ENCODE measurements at regions not wholly inside any gene's neighbourhood (a gene's known extent, or its start where the extent isn't known, plus 50 kb on each side); places are given as distances from the start of the nearest gene placed in this dataset.
"Not testable (repeated sequence)": the region's sequence is repeated elsewhere in the genome, so short reads cannot be mapped to it uniquely, and the experiment has no call there.

DNA sequence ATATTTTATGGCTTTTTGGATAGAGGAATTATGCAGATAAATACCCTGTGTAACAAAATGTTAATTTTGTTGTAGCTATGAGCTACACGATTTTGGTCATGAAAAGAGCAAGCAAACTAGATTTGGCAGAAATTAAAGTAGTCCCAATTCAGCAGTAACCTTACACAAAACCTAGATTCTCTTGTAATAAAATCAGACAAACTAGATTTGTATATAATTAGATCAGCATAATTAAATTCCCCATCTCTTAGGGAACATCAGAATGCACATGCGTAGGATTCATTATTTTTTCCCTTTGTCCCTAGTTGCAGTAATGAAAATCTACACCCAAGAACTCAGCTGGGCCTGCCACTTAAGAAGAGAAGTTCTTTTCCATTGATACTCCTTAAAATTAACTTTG, 1879.2 kb upstream of the CDH9 start:
- DNase-seq: no peak

DNA sequence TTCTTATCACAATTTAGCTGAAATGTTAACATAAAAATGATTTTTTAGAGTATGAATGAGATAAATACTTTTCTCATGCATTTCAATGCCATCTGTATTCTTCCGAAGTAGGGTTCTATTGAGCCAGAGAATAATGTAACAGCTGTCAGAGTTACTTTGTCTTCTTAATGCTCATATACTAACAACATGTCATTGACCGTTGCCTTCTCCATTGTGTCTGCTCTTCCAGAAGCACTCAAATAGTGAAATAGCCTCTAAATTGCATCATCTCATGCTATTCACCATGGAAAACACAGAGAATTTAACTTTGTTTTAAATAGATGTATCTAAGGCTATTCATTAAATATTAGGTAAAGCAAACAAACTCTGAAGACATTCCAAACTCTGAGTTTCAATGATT, 1875.9 kb upstream of the CDH9 start:
- DNase-seq: no peak

DNA sequence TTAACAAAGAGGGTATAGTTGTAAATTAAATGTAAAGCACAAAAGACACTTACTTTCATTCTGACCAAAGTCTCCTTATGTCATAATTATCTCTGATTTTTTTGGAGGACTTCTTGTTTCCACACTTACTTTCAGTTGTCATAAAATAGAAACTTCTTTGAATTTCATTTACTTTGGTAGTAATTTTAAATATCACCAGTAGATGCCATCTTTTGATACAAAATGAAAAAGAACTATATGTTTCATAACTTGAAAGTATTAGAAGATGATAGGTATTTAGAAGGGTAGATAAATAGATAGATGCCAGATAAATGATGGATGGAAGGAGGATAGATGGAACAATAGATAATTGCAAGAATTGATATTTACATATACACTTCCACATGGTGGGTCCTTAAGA, 1865.3 kb upstream of the CDH9 start:
- no peak for DNase-seq

GRCh38 chr5:28896949-28897348, 1858.6 kb upstream of the CDH9 start:
- DNase-seq: no peak

DNA sequence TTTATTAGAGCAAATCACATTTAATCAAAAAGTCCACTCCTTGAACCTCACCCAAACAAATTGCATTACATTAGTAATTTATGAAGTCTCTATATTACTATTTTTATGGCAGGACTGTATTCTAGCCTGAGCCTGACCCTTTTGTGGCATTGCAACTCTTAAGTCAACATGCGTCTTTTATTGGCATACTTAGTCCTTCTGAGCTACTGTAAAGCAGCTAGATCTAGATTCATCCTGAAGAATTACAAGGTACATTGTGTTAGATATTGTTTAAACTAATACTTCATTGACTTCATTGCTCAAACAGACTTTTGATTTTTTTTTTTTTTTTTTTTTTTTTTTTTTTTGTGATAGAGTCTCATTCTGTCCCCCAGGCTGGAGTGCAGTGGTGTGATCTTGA, 1842.5 kb upstream of the CDH9 start:
- no peak for DNase-seq

DNA sequence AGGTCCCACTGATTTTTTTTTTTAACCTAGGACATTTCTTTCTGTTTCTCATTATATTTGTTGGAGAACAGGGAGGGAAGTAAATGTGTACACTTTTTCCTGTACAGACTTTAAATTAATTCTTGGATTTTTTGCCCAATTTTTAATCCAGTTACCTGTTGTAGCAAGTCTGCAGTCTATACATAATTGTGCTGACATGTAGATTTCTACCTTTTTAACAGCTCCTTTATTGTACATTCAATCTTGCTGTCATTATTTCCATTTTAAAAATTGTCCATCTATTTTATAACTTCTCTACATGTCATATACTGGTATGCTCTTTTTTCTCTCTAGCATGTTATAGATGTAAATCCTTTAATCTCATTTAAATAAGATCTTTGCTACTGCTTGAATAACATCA, 1838.7 kb upstream of the CDH9 start:
- no peak for DNase-seq

- no peak for DNase-seq
Observed at GRCh38 chr5:28864006-28864405, 1825.6 kb upstream of the CDH9 start.

- no peak for DNase-seq
Observed at GRCh38 chr5:28862860-28863196, 1824.4 kb upstream of the CDH9 start.

- DNase-seq: no peak
Observed at GRCh38 chr5:28862137-28862859, 1823.9 kb upstream of the CDH9 start.

DNA sequence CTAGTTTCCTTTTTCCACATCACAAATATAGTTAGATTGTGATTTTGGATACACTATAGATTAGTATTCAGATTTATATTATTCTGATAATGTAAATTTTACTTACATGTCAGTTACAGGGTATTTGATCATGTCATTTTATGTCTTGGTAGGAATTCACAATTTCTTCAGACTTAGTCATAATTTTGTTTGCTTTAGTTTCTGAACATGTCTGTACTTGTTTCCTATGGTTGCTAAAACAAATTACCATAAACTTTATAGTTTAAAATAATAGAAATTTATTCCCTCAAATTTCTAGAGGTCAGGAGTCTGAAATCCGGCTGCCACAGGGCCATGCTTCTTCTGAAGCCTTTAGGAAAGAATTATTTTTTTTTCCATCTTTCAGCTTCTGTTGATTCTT, 1817.2 kb upstream of the CDH9 start:
- DNase-seq: no peak

GRCh38 chr5:28850320-28850921, 1812.0 kb upstream of the CDH9 start:
- DNase-seq: no peak

- no peak for DNase-seq
Observed at GRCh38 chr5:28831042-28831441, 1792.7 kb upstream of the CDH9 start.

DNA sequence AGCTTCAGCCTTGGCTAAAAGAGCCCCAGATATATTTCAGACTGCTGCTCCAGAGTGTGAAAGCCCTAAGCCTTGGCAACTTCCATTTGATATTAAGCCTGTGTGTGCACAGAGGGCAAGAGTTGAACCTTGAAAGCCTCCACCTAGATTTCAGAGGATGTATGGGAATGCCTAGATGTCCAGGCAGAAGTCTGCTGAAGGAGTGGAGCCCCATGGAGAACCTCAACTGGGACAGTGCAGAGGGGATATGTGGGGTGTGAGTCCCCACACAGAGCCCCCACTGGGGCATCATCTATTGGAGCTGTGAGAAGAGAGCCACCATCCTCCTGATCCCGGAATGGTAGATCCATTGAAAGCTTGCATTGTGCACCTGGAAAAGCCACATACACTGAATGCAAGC, 1784.8 kb upstream of the CDH9 start:
- DNase-seq: no peak

DNA sequence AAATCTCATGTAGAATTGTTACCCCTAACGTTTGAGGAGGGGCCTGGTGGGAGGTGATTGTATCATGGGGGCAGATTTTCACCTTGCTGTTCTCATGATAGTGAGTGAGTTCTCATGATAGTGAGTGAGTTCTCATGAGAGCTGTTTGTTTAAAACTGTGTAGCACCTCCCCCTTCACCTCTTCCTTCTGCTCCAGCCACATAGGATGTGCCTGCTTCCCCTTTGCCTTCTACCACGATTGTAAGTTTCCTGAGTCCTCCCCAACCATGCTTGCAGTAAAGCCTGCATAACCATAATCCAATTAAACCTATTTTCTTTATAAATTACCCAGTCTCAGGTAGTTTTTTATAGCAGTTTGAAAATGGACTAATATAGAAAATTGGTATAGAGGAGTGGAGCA, 1783.7 kb upstream of the CDH9 start:
- no peak for DNase-seq

DNA sequence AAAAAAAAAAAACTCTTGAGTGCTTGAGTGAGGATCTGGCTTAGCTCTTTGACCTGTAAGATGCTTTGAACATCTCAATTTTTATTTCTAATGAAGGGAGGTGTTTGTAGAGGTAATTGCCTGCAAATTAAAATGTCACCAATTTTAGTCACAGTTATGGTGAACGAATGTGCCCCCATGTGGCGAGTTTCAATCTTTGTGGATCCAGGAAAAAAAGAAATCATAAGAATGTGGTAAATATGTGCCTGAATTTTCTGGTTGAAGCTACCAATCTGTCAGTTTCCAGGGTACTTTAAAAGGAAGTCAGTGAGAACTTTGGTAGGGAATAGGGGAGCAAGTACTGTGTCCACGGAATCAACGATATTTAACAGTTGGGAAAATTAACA, 1772.4 kb upstream of the CDH9 start:
- DNase-seq: no peak

DNA sequence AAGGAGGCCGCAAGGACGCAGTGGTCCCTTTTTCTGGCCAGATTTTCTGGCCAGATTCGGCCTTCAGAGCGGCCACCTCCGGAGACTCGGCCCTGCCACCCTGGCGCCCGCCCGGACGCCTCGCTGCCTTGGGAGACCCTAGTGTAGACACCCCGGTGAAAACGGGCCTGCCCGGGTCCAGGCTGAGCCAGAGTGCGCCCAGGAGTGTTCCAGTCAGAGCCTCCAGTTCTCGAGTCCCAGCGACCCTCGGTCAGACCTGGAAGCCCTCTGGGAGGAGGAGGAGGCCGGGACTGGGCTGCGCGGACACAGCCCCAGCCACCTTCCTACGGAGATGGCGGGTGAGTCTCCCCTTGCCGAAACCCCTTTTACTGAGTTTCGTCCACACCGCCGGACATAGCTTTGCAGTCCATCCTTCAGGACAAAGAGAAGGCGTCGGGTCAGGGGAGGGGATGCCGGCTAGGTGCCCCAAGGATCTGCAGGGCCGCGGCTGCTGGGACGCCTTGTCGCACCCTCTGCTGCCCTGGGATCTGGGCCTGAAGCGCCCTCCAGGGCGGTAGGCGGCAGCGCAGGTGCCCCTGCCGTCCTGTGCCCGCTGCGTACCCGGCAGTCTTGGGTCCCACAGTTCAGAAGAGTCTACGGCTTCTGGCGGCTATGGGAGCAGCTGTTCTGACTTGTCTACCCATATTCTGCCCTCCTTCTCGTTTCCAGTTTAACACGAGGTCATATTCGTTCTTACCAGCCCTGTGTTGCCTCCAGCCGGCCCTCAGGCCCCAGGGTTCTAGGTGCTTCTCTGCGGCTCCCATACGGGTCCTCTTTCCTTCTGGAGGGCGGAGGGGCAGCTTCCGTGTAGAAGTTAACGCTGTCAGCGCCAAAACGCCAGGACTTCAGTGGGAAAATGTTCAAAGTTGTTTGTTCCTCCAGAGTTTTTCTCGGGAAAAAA, 1771.7 kb upstream of the CDH9 start:
- no peak for DNase-seq

DNA sequence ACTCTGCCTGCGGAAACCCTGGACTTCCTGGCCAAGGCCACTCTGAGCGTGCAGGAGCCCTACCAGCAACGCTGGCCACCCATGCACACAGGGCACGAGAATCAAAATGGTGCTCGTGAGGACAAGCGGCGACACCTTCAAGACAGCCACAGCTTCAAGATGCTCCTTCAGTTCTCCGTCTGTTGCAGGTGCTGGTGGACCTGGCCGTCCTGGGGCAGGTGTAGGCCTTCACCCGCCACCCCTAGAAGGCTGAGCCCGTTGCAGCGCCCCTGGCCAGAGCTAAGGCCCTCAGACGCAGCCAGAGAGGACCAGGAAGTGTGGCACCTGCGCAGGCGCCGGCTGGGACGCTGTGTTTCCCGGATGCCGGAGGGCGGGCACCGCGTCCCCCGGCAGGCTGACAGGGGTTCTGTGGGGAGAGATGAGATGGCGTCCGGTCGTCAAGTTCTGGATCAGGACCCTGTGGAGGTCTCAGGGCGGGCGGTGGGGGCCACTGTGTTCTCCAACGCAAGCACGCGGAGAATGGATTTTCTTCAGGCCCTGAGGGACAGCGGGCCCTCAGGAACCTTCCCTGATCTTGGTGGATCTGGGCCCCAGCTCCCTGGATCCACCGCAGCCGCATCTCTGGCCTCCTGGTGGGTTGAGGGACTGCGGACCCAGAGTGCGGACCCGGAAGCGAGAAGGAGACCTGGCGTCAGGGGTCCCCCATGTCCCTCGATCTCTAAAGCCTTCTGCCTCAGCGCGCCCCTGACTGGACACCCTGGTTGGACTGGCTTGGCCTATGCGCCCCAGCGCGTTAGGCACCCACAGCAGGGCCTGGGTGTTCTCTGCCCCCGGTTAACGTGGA, 1770.8 kb upstream of the CDH9 start:
- DNase-seq: no peak

GRCh38 chr5:28807195-28807729, 1768.9 kb upstream of the CDH9 start:
- no peak for DNase-seq

DNA sequence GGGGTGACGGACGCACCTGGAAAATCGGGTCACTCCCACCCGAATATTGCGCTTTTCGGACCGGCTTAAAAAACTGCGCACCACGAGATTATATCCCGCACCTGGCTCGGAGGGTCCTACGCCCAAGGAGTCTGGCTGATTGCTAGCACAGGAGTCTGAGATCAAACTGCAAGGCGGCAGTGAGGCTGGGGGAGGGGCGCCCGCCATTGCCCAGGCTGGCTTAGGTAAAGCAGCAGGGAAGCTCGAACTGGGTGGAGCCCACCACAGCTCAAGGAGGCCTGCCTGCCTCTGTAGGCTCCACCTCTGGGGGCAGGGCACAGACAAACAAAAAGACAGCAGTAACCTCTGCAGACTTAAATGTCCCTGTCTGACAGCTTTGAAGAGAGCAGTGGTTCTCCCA, 1760.6 kb upstream of the CDH9 start:
- not testable (repeated sequence) for DNase-seq

GRCh38 chr5:28788954-28789353, 1750.6 kb upstream of the CDH9 start:
- no peak for DNase-seq

DNA sequence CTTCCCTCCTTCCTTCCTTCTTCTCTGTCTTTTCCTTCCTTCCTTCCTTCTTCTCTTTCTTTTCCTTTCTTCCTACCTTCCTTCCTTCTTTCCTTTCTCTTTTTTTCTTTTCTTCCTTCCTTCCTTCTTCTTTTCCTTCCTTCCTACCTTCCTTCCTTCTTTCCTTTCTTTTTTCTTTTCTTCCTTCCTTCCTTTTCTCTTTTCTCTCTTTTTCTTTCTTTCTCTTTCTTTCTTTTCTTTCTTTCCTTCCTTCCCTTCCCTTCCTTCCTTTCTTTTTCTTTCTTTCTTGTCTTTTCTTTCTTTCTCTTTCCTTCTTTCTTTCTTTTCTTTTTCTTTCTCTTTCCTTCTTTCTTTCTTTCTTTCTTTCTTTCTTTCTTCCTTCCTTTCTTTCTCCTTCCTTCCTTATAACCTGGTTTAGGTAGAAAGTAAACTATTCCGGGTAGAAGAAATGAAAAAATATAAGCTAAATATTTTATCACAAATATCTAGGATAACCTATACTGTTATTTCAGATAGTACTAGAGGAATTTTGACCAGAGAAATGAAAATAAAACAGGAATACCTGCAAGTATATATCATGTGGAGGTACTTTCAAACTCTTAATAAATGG, 1741.8 kb upstream of the CDH9 start:
- no peak for DNase-seq
